GM19438 (cell line): ENCODE measurements at regions not wholly inside any gene's neighbourhood (a gene's known extent, or its start where the extent isn't known, plus 50 kb on each side); places are given as distances from the start of the nearest gene placed in this dataset.

ENCODE experiments used
- ATAC-seq: cut with Tn5 transposase; IDR thresholded peaks from one replicate; pipeline ENCODE4 v1.9.1; 2021; ENCODE audit warnings: low read depth; ENCODE audit not compliant: unreplicated experiment

DNA sequence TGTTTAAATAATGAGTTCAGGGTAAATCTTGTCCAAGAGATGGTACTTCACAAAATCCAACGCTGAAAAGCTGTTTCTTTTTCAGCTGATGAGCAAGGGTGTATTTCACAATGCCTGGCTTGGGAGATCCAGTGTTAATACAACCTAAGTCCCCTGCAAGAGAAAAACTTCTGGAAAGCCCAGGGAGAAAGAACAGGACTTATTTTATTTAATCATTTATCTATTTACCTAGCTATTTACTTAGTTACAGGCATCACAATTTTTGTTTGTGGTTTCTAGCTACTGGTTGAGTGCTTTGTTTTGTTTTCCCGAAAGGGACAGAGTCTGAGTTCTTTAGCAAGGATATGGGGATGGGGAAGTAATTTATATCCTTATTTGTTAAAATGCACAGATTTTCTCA lies 598.2 kb upstream of the SYT4 start:
- ATAC-seq: no peak

- no peak for ATAC-seq
These were observed 599.0 kb upstream of the SYT4 start for GRCh38 chr18:43876286-43876685.

GRCh38 chr18:43876748-43877147 lies 599.5 kb upstream of the SYT4 start:
- no peak for ATAC-seq

GRCh38 chr18:43877616-43878321 lies 600.5 kb upstream of the SYT4 start:
- ATAC-seq: no peak

DNA sequence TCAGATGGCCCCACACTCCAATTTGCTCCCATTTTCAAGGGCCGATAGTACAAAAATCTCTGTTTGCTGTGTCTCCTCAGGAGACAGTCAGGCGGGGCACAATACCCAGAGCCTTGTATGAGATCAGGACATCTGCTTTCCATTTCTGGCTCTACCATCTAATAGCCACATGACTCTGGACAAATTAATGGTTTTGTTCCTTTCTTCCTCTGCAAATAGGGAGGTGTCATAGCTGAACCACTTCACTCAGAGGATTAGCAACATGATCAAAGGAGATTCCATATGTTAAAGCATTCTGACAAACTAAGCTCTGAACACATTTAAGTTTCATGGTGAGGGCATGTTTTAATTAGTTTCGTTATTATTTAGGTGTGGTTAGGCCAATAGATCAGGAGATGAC lies 602.1 kb upstream of the SYT4 start:
- no peak for ATAC-seq

GRCh38 chr18:43882358-43883055 lies 605.2 kb upstream of the SYT4 start:
- ATAC-seq: no peak

DNA sequence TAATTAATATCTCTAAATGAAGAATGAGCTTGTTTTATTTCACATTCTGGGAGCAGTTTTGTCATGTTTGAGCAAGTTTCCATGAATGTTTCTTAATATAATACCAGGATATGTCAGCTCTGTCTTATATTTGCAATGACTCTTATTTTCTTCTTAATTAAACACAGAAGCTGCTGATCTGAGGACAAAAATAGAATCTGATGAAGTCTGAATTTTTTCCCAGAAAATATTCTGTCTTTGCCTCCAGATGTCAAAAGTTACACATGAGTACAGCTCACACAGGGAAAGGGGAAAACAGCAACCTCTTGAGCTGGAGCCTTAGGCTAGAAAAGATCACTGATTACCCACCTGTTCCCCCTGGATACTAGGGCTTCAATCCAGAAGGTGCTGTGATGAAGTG lies 606.6 kb upstream of the SYT4 start:
- ATAC-seq: no peak

GRCh38 chr18:43886341-43886740 lies 609.1 kb upstream of the SYT4 start:
- no peak for ATAC-seq

DNA sequence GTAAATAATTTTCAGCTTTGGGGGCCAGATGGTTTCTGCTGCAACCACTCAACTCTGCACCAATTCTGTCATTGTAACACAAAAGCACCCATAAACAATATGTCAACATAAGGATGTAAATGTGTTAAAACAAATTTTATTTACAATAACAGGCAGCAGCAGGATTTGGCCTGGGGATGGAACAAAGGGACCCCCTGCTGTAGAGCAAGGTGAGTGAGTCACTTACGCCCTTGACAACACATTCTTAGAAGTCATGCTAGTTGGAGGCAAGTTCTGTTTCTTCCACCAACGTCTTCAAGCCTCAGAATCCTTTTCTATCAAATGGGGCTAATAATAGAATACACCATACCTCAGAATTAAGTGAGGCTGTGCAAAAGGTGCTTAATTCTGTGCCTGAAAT lies 610.2 kb upstream of the SYT4 start:
- ATAC-seq: no peak

GRCh38 chr18:43888598-43888997 lies 611.3 kb upstream of the SYT4 start:
- no peak for ATAC-seq

- ATAC-seq: no peak
These were observed 615.8 kb upstream of the SYT4 start for GRCh38 chr18:43893001-43893637.

DNA sequence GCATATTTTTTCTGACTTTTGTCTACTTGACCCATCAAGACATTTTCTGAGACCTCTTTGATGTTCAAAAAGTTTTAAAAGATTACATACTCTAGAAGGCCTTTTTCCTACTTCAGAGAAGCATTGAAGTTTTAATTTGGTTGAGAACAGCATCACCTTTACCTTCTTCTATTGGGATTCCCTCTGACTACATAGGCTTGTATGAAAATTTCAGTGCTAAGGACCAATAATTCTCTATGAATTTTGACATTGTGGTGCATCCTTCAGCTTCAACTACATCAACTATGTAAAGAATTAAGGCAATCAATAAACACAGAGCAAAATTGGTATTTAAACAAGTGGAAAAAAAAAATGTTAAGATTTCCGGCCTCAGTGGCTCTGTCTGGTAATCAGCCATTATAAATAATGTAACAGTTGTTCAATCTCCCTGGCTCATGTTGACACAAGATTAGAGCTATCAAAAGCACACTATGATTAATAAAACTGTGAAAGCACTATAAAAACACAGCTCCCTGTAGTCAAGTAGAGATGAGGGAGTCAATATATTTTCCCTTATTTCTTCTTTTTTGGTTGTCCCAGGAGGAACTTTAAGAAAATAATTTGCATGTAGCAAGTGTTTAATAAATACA lies 627.0 kb upstream of the SYT4 start:
- no peak for ATAC-seq

- no peak for ATAC-seq
These were observed 636.7 kb upstream of the SYT4 start for GRCh38 chr18:43914018-43914417.

DNA sequence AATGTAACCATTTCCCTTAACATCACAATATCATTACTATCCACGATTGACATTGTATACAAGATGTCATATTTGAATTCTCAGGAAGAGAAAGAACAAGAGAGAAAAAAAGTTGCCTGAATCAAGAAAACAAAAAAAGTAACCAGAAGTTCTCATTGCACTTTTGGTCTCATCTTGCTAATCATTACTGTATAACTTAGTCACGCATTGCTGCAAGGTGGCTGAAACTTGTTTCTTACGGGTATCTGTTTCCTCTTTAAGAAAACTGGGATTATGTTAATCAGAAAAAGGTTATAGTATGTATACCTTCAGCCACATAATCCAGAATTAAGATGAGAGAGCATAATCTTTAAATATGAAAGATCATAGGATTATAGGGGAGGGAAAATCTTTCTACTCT lies 639.7 kb upstream of the SYT4 start:
- no peak for ATAC-seq

- ATAC-seq: no peak
These were observed 640.2 kb upstream of the SYT4 start for GRCh38 chr18:43917520-43917919.

DNA sequence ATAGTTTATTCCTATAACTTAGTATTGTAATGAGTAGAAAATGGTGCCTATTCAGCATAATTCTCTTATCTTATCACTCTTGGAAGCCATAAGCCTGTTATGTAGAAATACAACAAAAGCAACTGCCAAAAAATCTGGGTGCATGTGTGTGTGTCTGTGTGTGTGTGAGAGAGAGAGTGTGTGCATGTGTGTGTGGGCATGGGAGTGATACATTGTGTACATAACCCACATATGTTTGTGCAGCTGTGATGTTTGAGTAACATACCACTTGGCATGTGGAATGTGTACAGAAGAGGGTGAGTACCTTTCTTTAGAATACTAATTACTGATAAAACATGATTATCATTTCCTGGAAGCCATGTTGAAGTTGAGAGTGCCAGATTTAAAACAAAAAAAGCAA lies 642.3 kb upstream of the SYT4 start:
- ATAC-seq: no peak

- ATAC-seq: no peak
These were observed 654.1 kb upstream of the SYT4 start for GRCh38 chr18:43931439-43931838.

DNA sequence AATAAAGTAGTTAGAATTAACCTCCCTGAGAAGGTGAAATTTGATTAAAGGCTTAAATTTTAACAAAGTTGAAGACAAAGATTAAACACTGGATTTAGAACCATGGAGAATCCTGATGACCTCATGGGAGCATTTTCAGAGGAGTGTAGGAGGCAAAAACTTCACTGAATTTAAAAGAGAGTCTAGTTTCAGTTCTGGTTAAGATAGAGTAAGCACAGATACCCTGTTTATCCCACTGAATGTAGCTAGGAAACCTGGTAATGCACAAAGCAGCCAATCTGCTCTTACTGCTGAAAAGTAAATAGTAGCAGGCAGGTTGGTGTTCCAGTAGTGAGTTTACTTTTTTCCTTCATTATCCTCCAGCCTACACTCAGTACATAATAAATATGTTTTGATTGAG lies 654.9 kb upstream of the SYT4 start:
- ATAC-seq: no peak

GRCh38 chr18:43933177-43933576 lies 655.9 kb upstream of the SYT4 start:
- no peak for ATAC-seq

DNA sequence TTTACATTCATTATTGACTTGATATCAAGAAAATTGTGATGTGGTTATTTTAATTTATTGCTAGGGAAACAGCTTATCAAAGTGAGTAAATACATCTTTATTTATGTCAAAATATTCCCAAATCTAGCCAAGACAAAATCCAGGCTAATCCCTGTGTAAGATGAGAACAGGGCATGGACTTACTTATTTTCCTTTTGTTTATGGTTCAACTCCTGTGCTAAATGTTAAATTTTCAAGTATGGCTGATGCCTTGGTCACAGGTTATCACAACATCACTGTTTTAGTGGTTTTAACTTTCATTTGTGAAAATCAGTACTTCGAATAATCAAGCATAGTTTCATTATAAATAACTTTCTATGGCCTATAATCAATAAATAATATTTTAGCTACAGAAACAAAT lies 657.0 kb upstream of the SYT4 start:
- no peak for ATAC-seq

DNA sequence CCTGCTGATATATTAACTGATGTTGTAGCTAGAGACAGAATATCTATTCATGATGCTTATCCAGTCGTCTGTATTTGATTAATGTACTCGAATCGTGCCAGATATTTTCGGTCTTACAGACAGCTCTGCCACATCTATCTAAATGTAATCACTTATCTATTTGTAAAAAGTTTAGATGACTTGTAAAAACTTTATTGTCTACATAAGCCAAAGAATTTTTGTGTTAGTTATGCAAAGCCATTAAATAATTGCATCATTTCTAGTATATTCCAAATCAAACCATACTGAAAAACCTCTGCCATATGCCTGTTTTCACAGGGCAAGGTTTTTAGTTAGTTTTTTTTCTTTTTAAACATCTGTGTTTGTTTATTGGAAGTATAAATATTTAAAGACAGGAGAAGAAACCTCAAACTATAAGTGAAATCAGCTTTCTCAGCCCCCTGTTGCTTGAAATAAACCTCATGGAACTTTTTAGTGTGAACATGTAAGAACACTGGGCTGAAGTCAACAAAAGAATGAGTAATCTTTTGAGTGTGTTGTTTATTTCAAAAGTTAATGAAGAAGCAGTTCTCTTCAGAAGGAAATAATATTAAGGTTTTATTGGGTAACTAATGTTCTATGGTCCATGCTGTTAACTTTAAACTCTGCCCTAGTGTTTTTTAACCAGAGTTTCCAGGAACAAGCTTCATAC lies 657.6 kb upstream of the SYT4 start:
- no peak for ATAC-seq
